Activated naive CD8-positive, alpha-beta T cell treated with anti-CD3 and anti-CD28 coated beads for 36 hours (primary cell): ENCODE measurements at regions not wholly inside any gene's neighbourhood (a gene's known extent, or its start where the extent isn't known, plus 50 kb on each side); places are given as distances from the start of the nearest gene placed in this dataset.

ENCODE experiments used
- DNase-seq: peaks from one replicate; pipeline ENCODE4 v3.0.0; 2021
- H3K27ac Mint-ChIP-seq: one replicate; pipeline ENCODE4 v1.8.0; 2022; ENCODE audit warnings: mild to moderate bottlenecking, moderate library complexity, mixed read lengths
- H3K27me3 Mint-ChIP-seq: one replicate; pipeline ENCODE4 v1.8.0; 2022; ENCODE audit warnings: mild to moderate bottlenecking, mixed read lengths
- H3K36me3 Mint-ChIP-seq: one replicate; pipeline ENCODE4 v1.8.0; 2021; ENCODE audit warnings: mild to moderate bottlenecking, mixed read lengths
- H3K4me1 Mint-ChIP-seq: one replicate; pipeline ENCODE4 v1.8.0; 2021; ENCODE audit warnings: mixed read lengths
- H3K4me3 Mint-ChIP-seq: one replicate; pipeline ENCODE4 v1.8.0; 2022; ENCODE audit warnings: mild to moderate bottlenecking, moderate library complexity, mixed read lengths
- H3K9me3 Mint-ChIP-seq: one replicate; pipeline ENCODE4 v1.8.0; 2022; ENCODE audit warnings: mixed read lengths

DNA sequence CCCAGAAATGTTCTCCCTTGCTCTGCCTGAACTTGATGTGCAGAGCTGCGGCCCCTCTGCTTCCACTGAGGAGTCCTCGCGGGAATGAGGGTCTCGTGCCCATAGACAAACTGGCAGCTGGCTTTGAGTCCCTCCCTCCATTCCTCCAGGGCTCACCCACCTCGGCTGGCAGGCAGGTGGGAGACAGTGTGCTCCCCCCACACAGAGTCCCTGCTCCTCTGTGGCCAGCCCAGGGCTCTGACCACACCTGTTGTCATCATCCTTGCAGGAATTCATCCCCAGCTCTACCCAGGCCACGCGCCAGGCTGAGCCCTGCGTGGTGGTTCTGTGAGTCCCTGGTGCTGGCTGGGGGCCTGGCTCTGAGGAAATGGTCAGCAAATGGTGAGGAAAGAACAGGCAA, 521.9 kb downstream of the TBC1D22A start:
- DNase-seq = no peak
- Mint-ChIP-seq H3K4me1 (no peaks in the 10 kb centered on the region), H3K4me3 (no peak overlapping the region), H3K27me3 (no peaks in the 10 kb centered on the region), H3K36me3 (no peaks in the 10 kb centered on the region), H3K27ac (no peak overlapping the region), H3K9me3 (no peaks in the 10 kb centered on the region)

DNA sequence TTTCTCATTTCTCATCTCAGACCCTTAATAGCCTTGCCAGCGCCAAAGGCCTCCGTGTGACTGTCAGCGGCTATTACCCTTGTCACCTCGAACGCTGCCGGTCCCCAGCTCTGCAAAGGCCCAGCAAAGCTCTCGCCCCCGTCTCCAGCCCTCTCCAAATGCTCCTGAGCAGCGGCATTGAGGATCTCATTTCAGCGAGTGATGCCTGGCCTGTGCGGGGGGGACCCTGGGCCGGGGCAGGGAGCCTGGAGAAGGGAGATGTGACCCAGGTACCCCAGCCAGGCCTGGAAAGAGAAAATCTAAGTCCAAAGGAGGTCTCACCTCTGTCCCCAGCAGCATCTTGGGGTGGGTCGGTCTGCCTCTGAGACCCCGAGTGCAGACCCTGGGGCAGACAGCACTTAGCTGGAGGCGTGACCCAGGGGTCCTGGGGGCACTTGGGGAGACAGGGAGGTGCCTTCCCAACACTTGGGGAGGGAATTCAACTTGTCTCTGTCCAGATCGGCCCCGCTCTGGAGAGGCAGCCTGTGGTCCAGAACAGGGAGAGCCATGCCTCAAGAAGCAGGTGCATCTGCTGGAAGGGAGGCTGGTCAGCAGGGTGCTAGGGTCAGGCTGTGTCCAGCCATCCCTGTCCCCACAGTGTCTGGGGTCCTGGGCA, 521.3 kb downstream of the TBC1D22A start:
- no peak overlapping the region for H3K4me3 Mint-ChIP-seq
- no peak for DNase-seq
- H3K4me1 Mint-ChIP-seq = no peaks in the 10 kb centered on the region
- H3K9me3 Mint-ChIP-seq = no peaks in the 10 kb centered on the region
- H3K27me3 Mint-ChIP-seq = no peaks in the 10 kb centered on the region
- no peak overlapping the region for H3K27ac Mint-ChIP-seq
- H3K36me3 Mint-ChIP-seq = no peaks in the 10 kb centered on the region

DNA sequence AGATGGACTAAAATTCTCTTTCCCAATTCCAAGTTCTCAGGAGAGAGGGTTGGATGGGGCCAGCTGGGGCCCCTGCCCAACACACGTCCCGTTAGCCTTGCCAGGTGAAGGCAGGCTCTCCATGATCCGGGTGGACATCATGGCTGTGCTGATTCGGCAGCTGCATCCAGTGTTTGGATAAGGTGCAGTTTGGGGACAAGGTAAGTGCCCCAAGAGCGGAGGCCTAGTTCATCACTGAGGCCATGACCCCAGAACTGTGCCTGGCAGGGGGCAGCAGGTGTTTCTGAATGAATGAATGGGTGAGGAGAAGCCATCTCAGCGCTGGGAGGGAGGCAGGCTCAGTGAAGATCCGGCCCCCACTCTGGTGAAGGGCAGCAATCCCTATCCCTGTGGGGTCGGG, 520.4 kb downstream of the TBC1D22A start:
- H3K36me3 Mint-ChIP-seq = no peaks in the 10 kb centered on the region
- H3K27ac Mint-ChIP-seq = no peak overlapping the region
- DNase-seq = no peak
- H3K4me3 Mint-ChIP-seq = no peak overlapping the region
- H3K4me1 Mint-ChIP-seq = no peaks in the 10 kb centered on the region
- no peaks in the 10 kb centered on the region for H3K9me3 Mint-ChIP-seq
- no peaks in the 10 kb centered on the region for H3K27me3 Mint-ChIP-seq

DNA sequence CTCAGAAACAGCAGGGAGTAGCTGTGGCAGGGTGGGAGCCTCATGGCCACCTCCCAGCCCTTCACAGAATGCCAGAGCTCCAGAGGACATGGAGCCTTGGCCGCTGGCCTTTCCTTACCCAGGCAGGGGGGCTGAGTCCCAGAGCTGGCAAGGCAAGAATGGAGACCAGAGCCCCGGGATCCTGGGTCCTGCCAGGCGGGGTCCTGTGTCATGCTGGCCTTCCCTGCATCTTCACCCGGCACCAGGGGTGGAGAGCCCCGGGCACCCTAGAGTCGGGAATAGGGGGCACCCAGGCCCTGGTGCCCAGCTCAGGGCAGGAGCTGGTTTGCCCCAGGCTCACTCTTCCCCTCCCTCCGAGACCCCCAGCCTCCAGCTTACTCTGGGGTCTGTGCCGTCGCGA, 519.9 kb downstream of the TBC1D22A start:
- Mint-ChIP-seq H3K27me3 (no peaks in the 10 kb centered on the region), H3K4me3 (no peak overlapping the region), H3K36me3 (no peaks in the 10 kb centered on the region), H3K27ac (no peak overlapping the region), H3K4me1 (no peaks in the 10 kb centered on the region), H3K9me3 (no peaks in the 10 kb centered on the region)
- no peak for DNase-seq

DNA sequence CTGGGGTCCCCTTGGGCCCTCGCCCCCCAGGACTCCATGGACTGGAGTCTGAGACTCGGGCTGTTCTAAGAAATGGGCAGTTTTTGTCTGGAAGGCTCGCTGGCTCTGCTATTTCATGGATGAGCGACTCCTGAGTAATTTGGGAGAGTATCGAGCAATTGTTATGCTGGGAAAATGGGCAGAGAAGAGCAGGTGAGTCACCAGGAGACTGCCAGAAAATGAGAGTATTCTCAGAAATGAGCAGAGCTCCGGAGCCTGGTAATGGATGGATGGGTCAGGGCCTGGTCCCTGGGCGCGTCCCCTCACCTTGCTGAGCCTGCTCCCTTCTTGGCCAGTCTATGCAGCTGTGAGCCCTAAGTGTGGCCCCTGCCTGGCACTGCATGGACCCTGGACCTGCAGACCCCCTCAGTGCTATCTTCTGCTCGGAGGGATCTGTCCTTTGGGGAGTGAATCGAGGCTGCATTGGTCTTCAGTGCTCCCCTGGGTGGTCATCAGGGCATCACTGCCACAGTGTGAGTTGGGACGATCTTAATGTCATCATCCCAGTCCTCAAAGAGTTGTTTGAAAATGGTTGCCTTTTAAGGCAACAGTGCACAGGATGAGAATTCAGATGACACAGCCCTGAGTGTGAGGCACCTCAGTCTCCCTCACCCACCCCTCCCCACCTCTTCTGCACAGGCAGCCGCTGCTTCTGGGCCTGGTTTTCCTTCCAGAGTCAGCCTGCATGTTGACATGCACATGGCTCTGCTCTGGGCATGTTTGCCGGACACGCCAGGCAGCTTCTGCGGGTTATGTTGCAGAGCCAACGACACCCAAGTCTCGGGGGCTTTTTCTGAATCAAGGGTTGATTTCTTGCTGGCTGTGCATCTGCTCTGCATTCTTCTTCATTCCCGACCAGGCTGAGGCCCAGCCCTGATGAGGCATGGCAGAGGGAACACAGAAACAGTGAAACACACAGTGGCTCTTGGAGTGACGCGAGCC, 519.0 kb downstream of the TBC1D22A start:
- Mint-ChIP-seq H3K9me3 (no peaks in the 10 kb centered on the region), H3K27me3 (no peaks in the 10 kb centered on the region), H3K27ac (no peak overlapping the region), H3K4me3 (no peak overlapping the region), H3K4me1 (no peaks in the 10 kb centered on the region), H3K36me3 (no peaks in the 10 kb centered on the region)
- no peak for DNase-seq

DNA sequence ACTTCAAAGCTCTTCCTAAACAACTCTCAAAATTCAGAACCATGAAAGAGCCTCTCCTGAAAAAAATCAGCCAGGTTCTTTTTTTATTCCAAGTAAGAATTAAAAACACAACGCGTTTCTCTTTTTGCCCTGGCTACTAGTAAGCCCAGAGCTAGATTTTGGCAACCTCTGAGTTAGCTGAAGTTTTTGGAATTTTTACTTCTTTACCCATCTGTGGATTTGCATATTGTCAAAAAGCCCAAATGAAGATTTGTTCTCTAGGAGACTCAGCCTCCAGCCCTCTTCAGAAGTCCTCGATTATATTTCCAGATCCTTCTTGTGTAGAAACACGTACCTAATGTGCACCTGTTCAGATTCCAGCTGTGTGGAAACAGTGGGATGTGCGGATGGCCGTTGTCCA, 517.9 kb downstream of the TBC1D22A start:
- Mint-ChIP-seq H3K4me1 (no peaks in the 10 kb centered on the region), H3K27me3 (no peaks in the 10 kb centered on the region), H3K27ac (no peak overlapping the region), H3K9me3 (no peaks in the 10 kb centered on the region), H3K36me3 (no peaks in the 10 kb centered on the region), H3K4me3 (no peak overlapping the region)
- no peak for DNase-seq

DNA sequence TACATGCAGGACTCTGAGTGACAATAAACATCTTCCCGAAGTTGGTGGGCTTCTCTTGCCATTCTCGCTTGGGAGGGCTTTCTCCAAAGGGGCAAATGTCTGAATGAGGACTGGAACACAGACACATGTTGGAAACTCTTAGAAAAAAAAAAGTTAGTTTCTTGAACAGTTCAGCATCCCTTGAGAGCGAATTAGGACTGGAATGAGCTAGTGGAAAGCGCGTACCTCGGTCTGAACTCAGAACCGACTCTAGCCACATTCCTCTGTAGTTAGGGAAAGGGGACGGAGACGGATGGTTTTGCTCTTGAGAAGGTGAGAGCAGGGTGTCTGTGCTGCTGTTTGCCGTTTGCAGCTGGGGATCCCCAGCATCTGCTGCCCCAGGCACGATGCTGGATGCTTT, 517.3 kb downstream of the TBC1D22A start:
- H3K4me3 Mint-ChIP-seq = no peak overlapping the region
- no peak for DNase-seq
- no peak overlapping the region for H3K27ac Mint-ChIP-seq
- H3K9me3 Mint-ChIP-seq = no peaks in the 10 kb centered on the region
- peaks cover 3% of the 10 kb centered on the region for H3K27me3 Mint-ChIP-seq
- H3K4me1 Mint-ChIP-seq = no peaks in the 10 kb centered on the region
- no peaks in the 10 kb centered on the region for H3K36me3 Mint-ChIP-seq

DNA sequence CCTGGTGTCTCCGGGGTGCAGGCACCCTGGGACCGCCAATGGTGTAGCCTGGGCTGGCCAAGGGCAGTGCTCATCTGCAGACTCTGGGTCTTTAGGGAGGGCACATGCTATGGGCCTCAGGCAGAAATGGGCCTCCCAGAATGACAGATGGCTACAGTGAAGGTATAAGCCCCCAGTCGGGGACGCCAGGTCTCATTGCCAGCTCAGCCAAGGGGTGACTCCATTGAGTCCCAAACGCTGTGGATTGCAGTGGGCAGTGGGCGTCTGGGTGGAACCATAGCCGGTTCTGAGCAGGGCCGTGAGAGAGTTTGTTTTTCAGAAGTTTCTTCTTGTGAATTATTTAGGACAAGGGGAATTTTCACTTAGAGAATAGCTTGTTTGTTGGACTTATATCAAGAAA, 516.9 kb downstream of the TBC1D22A start:
- Mint-ChIP-seq H3K4me1 (no peaks in the 10 kb centered on the region), H3K36me3 (no peaks in the 10 kb centered on the region), H3K27me3 (peaks cover 5% of the 10 kb centered on the region), H3K9me3 (no peaks in the 10 kb centered on the region), H3K4me3 (no peak overlapping the region), H3K27ac (no peak overlapping the region)
- DNase-seq = no peak

DNA sequence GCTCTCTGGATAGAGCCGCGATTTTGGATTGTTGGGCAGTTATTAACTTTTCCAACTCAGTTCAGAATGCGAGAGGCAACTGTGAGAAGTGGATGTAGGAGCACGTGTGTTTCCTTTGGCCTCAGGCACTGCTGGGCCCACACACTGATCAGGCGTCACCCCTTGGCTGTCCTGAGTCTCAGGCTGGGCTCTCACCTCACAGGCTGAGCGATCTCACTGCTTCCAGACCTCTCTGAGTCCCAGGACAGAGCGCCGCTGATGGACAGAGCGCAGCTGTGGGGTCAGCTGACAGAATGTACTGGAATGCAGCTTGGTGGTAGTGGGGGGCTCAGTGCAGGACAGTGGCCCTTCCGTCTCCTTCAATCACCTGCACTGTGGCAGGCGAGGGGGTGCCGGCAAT, 516.2 kb downstream of the TBC1D22A start:
- H3K27ac Mint-ChIP-seq = no peak overlapping the region
- H3K4me1 Mint-ChIP-seq = no peaks in the 10 kb centered on the region
- DNase-seq = no peak
- no peaks in the 10 kb centered on the region for H3K9me3 Mint-ChIP-seq
- H3K36me3 Mint-ChIP-seq = no peaks in the 10 kb centered on the region
- peaks cover 5% of the 10 kb centered on the region for H3K27me3 Mint-ChIP-seq
- H3K4me3 Mint-ChIP-seq = no peak overlapping the region

DNA sequence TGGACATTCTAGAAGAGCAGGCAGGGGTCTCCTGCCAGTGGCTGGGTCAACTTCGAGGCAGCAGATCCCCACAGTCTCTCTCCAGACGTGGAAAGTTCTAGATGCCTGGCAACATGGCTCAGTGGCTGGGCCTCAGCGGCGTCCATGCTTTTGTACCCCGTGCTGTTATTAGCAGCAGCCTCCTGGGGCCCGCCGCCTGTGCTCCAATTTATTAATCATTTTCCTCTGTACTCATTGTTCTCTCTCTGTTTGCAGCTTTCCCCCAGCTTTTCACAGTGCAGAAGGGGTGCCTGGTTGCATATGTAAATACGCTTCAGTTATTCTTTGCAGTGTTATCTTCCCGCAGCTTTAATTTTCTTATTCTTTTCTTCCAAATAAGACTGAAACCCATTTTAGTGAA, 515.1 kb downstream of the TBC1D22A start:
- no peaks in the 10 kb centered on the region for H3K4me1 Mint-ChIP-seq
- H3K27me3 Mint-ChIP-seq = peaks cover 5% of the 10 kb centered on the region
- no peak overlapping the region for H3K4me3 Mint-ChIP-seq
- no peaks in the 10 kb centered on the region for H3K9me3 Mint-ChIP-seq
- DNase-seq = no peak
- H3K36me3 Mint-ChIP-seq = no peaks in the 10 kb centered on the region
- H3K27ac Mint-ChIP-seq = no peak overlapping the region

DNA sequence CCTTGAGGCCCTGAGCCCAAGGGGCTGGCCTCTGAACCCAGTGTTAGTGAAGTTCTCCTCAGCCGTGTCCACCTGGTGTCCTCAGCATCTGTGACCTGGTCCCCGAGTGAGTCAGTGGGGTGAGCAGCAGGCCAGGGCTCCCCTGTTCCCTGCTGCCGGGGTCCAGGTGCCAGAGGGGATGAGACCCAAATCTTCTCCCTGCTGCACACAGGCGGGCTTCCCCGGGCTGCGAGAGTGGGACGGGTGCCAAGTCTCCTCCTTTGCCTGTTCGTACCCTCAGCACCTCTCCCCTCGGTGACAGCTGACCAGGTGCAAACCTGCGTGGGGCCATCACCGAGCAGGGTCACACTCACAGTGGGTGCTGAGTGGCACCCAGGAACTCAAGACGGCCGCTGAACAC, 514.5 kb downstream of the TBC1D22A start:
- Mint-ChIP-seq H3K4me3 (no peak overlapping the region), H3K27me3 (peaks cover 5% of the 10 kb centered on the region), H3K9me3 (no peaks in the 10 kb centered on the region), H3K36me3 (no peaks in the 10 kb centered on the region), H3K4me1 (no peaks in the 10 kb centered on the region), H3K27ac (no peak overlapping the region)
- DNase-seq = no peak

DNA sequence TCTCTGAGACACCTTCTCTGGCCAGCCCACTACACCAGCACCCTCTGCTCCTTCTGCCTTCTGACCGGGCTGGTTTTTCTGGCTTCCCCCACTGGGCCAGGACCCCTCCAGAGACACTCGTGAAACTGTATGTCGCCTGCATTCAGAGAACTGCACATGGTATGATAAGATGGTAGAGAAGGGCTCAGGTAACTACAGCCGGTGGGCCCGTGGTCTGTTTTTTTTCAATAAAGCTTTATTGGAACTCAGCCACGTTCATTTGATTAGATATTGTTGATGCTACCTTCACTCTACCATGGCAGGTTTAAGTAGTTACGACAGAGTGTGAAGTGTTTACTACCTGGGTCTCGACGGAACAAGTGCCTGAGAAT, 514.0 kb downstream of the TBC1D22A start:
- H3K27ac Mint-ChIP-seq = no peak overlapping the region
- no peaks in the 10 kb centered on the region for H3K36me3 Mint-ChIP-seq
- no peak for DNase-seq
- no peaks in the 10 kb centered on the region for H3K9me3 Mint-ChIP-seq
- no peak overlapping the region for H3K4me3 Mint-ChIP-seq
- peaks cover 5% of the 10 kb centered on the region for H3K27me3 Mint-ChIP-seq
- no peaks in the 10 kb centered on the region for H3K4me1 Mint-ChIP-seq

DNA sequence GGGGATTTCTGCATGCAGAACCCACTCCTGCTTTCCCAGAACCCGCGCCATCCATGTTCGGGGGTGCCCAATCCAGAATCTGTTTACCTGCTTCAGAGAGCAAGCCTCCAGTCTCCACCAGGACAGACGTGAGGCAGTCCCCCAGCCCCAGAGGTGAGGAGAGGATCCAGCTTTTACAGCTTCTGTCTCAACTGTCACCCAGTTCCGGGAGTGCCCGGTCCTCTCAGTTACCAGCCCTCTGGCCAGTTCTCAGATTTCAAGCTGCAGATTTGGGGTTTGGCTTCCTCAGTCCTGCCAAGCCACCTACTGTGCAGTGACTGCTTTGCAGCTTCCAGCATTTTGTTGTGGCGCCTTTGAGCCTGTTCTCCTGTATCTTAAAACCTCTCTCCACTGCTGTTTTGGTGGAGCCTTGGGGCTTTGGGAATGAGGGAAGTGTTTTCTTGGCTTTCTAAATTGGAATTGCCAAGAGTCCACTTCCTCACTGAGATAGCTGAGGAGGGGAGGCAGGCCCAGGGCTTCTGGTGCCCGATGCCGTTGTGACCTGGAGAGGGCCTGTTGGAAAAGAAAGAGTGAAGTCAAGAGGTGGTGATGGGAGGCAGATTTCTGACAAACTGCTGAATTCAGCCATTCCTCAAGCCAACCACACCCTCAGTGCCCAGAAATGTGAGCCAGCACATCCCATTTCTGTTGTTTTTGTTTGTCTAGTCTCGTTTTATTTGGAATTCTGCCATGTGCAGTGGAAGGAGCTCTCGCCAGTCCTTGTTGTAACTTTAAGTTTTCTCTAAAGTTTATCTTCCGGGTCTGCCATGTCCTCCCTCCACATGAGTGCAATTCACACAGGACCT, 513.4 kb downstream of the TBC1D22A start:
- peaks cover 5% of the 10 kb centered on the region for H3K27me3 Mint-ChIP-seq
- DNase-seq = no peak

DNA sequence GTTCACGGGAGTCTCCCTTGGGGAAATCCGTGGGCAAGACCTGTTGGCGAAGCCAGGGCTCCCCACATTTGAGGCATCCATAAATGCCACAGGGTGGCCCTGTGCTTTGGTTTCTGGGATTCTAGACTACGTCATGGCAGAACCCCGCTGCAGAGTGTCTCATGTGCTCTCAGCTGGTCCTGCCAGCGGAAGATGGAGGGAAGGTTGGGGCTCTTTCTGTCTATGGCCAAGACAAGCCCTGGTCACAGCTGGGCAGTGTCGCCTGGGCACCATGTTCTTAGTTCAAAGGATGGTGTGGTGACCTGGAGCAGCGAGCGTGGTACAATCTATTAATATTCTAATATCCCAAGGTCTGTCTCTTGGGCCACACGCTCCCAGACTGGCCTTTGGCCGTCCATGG, 511.7 kb downstream of the TBC1D22A start:
- no peak overlapping the region for H3K4me3 Mint-ChIP-seq
- peaks cover 5% of the 10 kb centered on the region for H3K27me3 Mint-ChIP-seq
- H3K4me1 Mint-ChIP-seq = no peaks in the 10 kb centered on the region
- DNase-seq = no peak
- peaks cover 2% of the 10 kb centered on the region for H3K9me3 Mint-ChIP-seq
- H3K36me3 Mint-ChIP-seq = no peaks in the 10 kb centered on the region
- no peak overlapping the region for H3K27ac Mint-ChIP-seq

More for the DNA sequence above, 513.4 kb downstream of the TBC1D22A start:
- H3K4me1 Mint-ChIP-seq = no peaks in the 10 kb centered on the region
- no peak overlapping the region for H3K4me3 Mint-ChIP-seq
- H3K27ac Mint-ChIP-seq = no peak overlapping the region
- H3K9me3 Mint-ChIP-seq = no peaks in the 10 kb centered on the region
- no peaks in the 10 kb centered on the region for H3K36me3 Mint-ChIP-seq

DNA sequence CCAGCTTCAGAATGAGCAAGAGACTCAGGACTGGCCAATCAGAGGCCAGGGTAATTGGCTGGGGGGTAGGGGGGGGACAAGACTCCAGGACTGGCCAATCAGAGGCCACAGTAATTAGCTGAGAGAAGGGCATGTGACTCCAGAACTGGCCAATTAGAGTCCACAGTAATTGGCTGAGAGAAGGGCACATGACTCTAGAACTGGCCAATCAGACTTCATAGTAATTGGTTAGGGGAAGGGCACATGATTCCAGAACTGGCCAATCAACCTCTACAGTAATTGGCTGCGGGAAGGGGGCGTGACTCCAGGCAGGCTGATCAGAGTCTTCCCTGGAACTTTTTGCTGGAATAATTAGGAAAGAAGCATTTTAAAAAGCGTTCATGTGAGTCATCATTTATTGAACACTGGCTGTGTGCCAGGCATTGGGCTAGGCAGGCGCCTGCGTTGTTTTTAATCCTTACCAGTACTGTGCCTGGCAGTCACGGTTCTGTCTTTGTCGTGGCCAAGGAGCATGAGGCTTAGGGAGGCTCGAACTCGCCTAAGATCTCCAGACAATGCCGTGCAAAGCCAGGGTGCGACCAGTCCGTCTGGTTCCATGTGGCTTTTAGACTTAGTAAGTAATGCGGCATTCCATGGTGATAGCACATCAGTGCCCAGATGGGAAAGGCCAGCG, 508.1 kb downstream of the TBC1D22A start:
- H3K4me1 Mint-ChIP-seq = no peaks in the 10 kb centered on the region
- H3K27ac Mint-ChIP-seq = no peak overlapping the region
- H3K4me3 Mint-ChIP-seq = no peak overlapping the region
- H3K27me3 Mint-ChIP-seq = peaks cover 5% of the 10 kb centered on the region
- H3K36me3 Mint-ChIP-seq = no peaks in the 10 kb centered on the region
- peaks cover 2% of the 10 kb centered on the region for H3K9me3 Mint-ChIP-seq
- DNase-seq = no peak
